ENCODE measurements at regions not wholly inside any gene's neighbourhood (a gene's known extent, or its start where the extent isn't known, plus 50 kb on each side); places are given as distances from the start of the nearest gene placed in this dataset.

DNA sequence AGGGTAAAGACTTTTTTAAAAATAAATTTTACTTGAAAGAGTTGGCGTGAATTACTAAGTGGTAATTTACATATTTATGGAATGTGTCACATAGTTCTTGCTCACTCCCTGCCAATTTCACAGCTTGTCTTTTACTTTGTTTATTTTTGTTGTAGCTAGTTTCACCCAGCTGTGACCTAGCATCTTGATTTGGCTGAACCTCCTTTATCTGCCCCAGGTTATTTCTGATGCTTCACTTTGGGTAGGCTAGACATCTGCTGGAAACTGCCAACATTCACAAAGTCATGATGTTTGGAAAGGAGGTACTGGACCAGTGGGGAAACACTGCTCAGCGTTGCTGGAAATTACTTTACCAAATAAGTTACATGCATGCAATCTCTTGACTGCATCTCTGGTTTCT is 1676.0 kb upstream of the RAG2 start:
- no peaks in the 10 kb centered on the region for H3K27me3 ChIP-seq (ENCODE audit: insufficient read depth, low read depth, low read length)
- no peaks in the 10 kb centered on the region for H3K9me2 ChIP-seq (ENCODE audit: insufficient read depth, low read length)
- H3K9ac ChIP-seq (ENCODE audit: low read length), result no peak overlapping the region
- no peak overlapping the region for H3K27ac ChIP-seq (ENCODE audit: low read length)
- H3K36me3 ChIP-seq (ENCODE audit: insufficient read depth, low read length), result no peaks in the 10 kb centered on the region
- H3K79me2 ChIP-seq (replicated peaks; ENCODE audit: insufficient read depth, low read length), result no peaks in the 10 kb centered on the region
- H3F3A ChIP-seq (ENCODE audit: insufficient read depth, low read length, poor library complexity, severe bottlenecking), result no peaks in the 10 kb centered on the region
- no peak overlapping the region for H3K4me3 ChIP-seq (ENCODE audit: low read length)
- TF ChIP-seq RAD21 (conservative IDR thresholded peaks at IDR 0.05) (no peak), POLR2AphosphoS5 (IDR thresholded peaks at IDR 0.05) (no peak), EZH2 (IDR thresholded peaks at IDR 0.05; ENCODE audit: borderline replicate concordance, insufficient read depth, low read length, poor library complexity, severe bottlenecking) (no peak), EP300 (conservative IDR thresholded peaks at IDR 0.05; ENCODE audit: poor library complexity, severe bottlenecking) (no peak), TAF1 (IDR thresholded peaks at IDR 0.05; ENCODE audit: low read depth) (no peak), SMC3 (conservative IDR thresholded peaks at IDR 0.05; ENCODE audit: poor library complexity) (no peak), REST (IDR thresholded peaks at IDR 0.05; ENCODE audit: borderline replicate concordance) (no peak), MXI1 (conservative IDR thresholded peaks at IDR 0.05; ENCODE audit: poor library complexity, severe bottlenecking) (no peak)
- TF ChIP-seq, protein P1, sequence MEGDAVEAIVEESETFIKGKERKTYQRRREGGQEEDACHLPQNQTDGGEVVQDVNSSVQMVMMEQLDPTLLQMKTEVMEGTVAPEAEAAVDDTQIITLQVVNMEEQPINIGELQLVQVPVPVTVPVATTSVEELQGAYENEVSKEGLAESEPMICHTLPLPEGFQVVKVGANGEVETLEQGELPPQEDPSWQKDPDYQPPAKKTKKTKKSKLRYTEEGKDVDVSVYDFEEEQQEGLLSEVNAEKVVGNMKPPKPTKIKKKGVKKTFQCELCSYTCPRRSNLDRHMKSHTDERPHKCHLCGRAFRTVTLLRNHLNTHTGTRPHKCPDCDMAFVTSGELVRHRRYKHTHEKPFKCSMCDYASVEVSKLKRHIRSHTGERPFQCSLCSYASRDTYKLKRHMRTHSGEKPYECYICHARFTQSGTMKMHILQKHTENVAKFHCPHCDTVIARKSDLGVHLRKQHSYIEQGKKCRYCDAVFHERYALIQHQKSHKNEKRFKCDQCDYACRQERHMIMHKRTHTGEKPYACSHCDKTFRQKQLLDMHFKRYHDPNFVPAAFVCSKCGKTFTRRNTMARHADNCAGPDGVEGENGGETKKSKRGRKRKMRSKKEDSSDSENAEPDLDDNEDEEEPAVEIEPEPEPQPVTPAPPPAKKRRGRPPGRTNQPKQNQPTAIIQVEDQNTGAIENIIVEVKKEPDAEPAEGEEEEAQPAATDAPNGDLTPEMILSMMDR (IDR thresholded peaks at IDR 0.05; ENCODE audit: poor library complexity, severe bottlenecking), result no peak
- no peak overlapping the region for H3K4me2 ChIP-seq (ENCODE audit: low read length)
- H3K9me3 ChIP-seq (ENCODE audit: low read length), result no peaks in the 10 kb centered on the region
- H2AFZ ChIP-seq (ENCODE audit: low read depth, low read length), result no peak overlapping the region
- H4K20me1 ChIP-seq (ENCODE audit: insufficient read depth), result no peaks in the 10 kb centered on the region

DNA sequence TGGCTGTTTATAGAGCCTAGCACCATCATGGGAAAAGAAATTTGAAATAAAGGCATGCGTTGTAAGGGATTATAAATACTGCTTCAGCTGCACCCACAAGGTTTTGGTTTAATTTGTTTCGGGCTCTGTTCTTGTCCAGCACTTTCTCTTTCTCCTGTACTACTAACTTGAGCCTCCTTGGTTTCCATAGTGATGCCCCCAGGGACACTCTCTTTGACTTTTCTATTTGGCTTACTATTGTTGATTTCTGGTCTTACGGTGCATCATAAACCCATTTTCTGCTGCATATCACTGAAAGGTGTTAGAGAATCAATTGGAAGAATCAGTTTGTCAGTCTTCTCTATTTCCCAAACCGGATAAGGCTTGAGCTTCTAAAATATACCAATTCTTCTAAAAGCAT is 1674.3 kb upstream of the RAG2 start:
- Histone ChIP-seq H3K27ac (ENCODE audit: low read length) (no peak overlapping the region), H3K4me2 (ENCODE audit: low read length) (no peak overlapping the region), H3K9me3 (ENCODE audit: low read length) (no peaks in the 10 kb centered on the region), H3K4me3 (ENCODE audit: low read length) (no peak overlapping the region), H2AFZ (ENCODE audit: low read depth, low read length) (no peak overlapping the region), H3K36me3 (ENCODE audit: insufficient read depth, low read length) (no peaks in the 10 kb centered on the region), H3K9me2 (ENCODE audit: insufficient read depth, low read length) (no peaks in the 10 kb centered on the region), H3K27me3 (ENCODE audit: insufficient read depth, low read depth, low read length) (no peaks in the 10 kb centered on the region), H4K20me1 (ENCODE audit: insufficient read depth) (no peaks in the 10 kb centered on the region), H3K79me2 (replicated peaks; ENCODE audit: insufficient read depth, low read length) (no peaks in the 10 kb centered on the region), H3F3A (ENCODE audit: insufficient read depth, low read length, poor library complexity, severe bottlenecking) (no peaks in the 10 kb centered on the region), H3K9ac (ENCODE audit: low read length) (no peak overlapping the region)
- TF ChIP-seq SMC3 (conservative IDR thresholded peaks at IDR 0.05; ENCODE audit: poor library complexity) (no peak), RAD21 (conservative IDR thresholded peaks at IDR 0.05) (no peak), REST (IDR thresholded peaks at IDR 0.05; ENCODE audit: borderline replicate concordance) (no peak), MXI1 (conservative IDR thresholded peaks at IDR 0.05; ENCODE audit: poor library complexity, severe bottlenecking) (no peak), POLR2AphosphoS5 (IDR thresholded peaks at IDR 0.05) (no peak), EZH2 (IDR thresholded peaks at IDR 0.05; ENCODE audit: borderline replicate concordance, insufficient read depth, low read length, poor library complexity, severe bottlenecking) (no peak), EP300 (conservative IDR thresholded peaks at IDR 0.05; ENCODE audit: poor library complexity, severe bottlenecking) (no peak)
- TF ChIP-seq, protein P1 (IDR thresholded peaks at IDR 0.05; ENCODE audit: poor library complexity, severe bottlenecking), result no peak
